ENCODE measurements at regions not wholly inside any gene's neighbourhood (a gene's known extent, or its start where the extent isn't known, plus 50 kb on each side); places are given as distances from the start of the nearest gene placed in this dataset.

DNA sequence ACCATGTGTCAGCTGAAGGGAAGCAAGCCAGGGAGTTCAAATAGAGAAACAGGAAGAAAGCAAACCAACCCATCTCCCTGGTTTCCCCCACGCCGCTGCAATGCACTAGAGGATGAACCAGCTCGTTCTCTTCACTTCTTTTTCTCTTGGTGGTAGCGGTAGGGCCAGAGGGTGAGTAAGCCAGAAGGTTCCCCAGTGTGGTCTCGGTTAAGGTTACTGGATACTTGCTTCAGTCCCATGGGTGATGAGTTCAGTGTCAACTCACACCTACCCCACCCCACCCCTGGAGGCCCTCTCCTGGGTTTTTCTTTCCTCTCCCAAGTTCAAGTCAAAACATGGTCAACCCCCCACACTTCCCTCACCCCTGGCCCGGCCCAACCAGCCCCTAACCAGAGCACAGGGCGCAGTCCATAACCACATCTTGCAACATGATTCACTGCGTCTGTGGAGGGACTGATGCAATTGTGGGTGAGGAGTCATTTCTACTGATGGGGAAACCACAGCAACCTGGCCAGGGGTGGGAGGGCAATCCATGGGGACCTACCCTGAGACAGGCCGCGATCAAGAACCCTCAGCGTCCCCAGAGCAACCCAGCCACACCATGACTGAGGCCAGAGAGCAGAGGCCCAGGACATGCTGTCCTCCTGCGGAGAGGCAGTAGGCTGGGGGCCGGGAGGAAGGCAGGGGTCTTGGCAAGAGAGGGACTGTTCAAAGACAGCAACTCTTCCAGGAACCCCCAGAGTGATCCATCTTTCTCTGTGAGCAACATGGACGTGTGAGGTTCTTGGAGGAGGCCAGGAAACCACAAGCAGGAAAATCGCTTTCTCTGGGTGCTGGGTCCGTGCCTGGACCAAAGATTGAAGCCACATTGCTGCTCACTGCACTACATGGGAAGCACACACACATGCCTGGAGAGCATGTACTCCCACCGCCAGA is 276.6 kb downstream of the UACA start:
- Histone ChIP-seq H3K79me2 (no peaks in the 10 kb centered on the region), H3K9me3 (ENCODE audit: low read depth) (no peaks in the 10 kb centered on the region), H3K27me3 (no peaks in the 10 kb centered on the region), H3K4me1 (ENCODE audit: insufficient read depth) (peaks cover 2% of the 10 kb centered on the region), H3K9me2 (replicated peaks; ENCODE audit: insufficient read depth) (no peaks in the 10 kb centered on the region), H2AFZ (no peak overlapping the region), H3K4me2 (no peak overlapping the region), H3K27ac (no peak overlapping the region), H4K20me1 (ENCODE audit: insufficient read depth, poor library complexity, severe bottlenecking) (no peaks in the 10 kb centered on the region), H3K36me3 (replicated peaks; ENCODE audit: insufficient read depth, low read depth) (no peaks in the 10 kb centered on the region), H3K4me3 (no peak overlapping the region)
- no peak for TF ChIP-seq EZH2 (IDR thresholded peaks at IDR 0.05; ENCODE audit: borderline replicate concordance)
- WGBS (ENCODE audit: low lambda C conversion rate, missing lambda C conversion rate): 88% methylated on average over 17 of the region's 17 CpGs
- no peak for DNase-seq (ENCODE audit: low spot score)

DNA sequence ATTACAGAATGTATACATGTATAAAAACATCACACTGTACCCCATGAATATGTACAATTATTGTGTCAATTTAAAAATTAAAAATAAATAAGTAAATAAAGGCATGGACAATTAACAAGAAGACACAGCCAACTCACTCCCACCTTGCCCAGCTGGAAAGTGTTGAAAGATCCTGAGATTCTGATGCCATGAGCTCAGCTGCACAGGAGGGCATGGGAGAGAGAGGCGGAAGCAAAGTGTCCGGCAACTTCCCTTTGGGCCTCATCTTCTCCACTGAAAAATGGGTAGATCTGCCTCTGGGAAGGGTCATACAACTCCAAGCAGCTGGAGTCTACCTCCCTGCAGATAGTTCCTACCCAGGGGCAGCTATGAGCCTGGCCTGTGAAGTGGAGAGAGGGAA is 277.3 kb downstream of the UACA start:
- no peaks in the 10 kb centered on the region for H4K20me1 ChIP-seq (ENCODE audit: insufficient read depth, poor library complexity, severe bottlenecking)
- H3K27ac ChIP-seq: no peak overlapping the region
- H3K4me1 ChIP-seq (ENCODE audit: insufficient read depth): no peaks in the 10 kb centered on the region
- no peaks in the 10 kb centered on the region for H3K79me2 ChIP-seq
- no peak overlapping the region for H3K4me3 ChIP-seq
- WGBS (ENCODE audit: low lambda C conversion rate, missing lambda C conversion rate): 92% methylated on average over 2 of the region's 2 CpGs
- no peak overlapping the region for H2AFZ ChIP-seq
- no peaks in the 10 kb centered on the region for H3K9me2 ChIP-seq (replicated peaks; ENCODE audit: insufficient read depth)
- no peak for DNase-seq (ENCODE audit: low spot score)
- no peak overlapping the region for H3K4me2 ChIP-seq
- no peaks in the 10 kb centered on the region for H3K36me3 ChIP-seq (replicated peaks; ENCODE audit: insufficient read depth, low read depth)
- H3K9me3 ChIP-seq (ENCODE audit: low read depth): no peaks in the 10 kb centered on the region
- TF ChIP-seq, protein P1, sequence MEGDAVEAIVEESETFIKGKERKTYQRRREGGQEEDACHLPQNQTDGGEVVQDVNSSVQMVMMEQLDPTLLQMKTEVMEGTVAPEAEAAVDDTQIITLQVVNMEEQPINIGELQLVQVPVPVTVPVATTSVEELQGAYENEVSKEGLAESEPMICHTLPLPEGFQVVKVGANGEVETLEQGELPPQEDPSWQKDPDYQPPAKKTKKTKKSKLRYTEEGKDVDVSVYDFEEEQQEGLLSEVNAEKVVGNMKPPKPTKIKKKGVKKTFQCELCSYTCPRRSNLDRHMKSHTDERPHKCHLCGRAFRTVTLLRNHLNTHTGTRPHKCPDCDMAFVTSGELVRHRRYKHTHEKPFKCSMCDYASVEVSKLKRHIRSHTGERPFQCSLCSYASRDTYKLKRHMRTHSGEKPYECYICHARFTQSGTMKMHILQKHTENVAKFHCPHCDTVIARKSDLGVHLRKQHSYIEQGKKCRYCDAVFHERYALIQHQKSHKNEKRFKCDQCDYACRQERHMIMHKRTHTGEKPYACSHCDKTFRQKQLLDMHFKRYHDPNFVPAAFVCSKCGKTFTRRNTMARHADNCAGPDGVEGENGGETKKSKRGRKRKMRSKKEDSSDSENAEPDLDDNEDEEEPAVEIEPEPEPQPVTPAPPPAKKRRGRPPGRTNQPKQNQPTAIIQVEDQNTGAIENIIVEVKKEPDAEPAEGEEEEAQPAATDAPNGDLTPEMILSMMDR (IDR thresholded peaks at IDR 0.05; ENCODE audit: poor library complexity): no peak
- TF ChIP-seq EZH2 (IDR thresholded peaks at IDR 0.05; ENCODE audit: borderline replicate concordance) (no peak), EZH2phosphoT487 (IDR thresholded peaks at IDR 0.05; ENCODE audit: low read depth, severe bottlenecking, unreplicated experiment) (no peak)
- no peaks in the 10 kb centered on the region for H3K27me3 ChIP-seq

DNA sequence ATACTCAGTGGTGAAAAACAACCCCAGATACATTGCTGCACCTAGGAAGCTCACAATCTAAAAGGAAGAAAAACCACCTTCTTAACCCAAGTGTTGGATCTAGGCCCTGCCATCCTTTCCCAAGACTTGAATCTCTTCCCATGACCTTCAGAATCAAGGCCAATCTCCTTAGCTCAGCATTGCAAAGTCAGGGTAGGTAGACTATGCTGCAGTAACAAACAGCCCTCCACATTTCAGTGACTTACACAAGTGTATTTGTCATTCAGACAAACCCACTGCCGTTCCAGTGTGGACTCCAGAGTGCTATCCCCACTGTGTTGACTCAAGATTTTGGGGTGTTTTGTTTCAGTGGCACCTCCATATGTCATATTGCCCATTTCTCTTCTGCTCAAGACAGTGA is 278.4 kb downstream of the UACA start:
- Histone ChIP-seq H3K9me2 (replicated peaks; ENCODE audit: insufficient read depth) (no peaks in the 10 kb centered on the region), H3K27me3 (no peaks in the 10 kb centered on the region), H3K4me1 (ENCODE audit: insufficient read depth) (no peaks in the 10 kb centered on the region), H3K9me3 (ENCODE audit: low read depth) (no peaks in the 10 kb centered on the region), H2AFZ (no peak overlapping the region), H3K4me3 (no peak overlapping the region), H3K27ac (no peak overlapping the region), H4K20me1 (ENCODE audit: insufficient read depth, poor library complexity, severe bottlenecking) (no peaks in the 10 kb centered on the region), H3K36me3 (replicated peaks; ENCODE audit: insufficient read depth, low read depth) (no peaks in the 10 kb centered on the region), H3K4me2 (no peak overlapping the region), H3K79me2 (no peaks in the 10 kb centered on the region)
- TF ChIP-seq EZH2 (IDR thresholded peaks at IDR 0.05; ENCODE audit: borderline replicate concordance) (no peak), EZH2phosphoT487 (IDR thresholded peaks at IDR 0.05; ENCODE audit: low read depth, severe bottlenecking, unreplicated experiment) (no peak)
- TF ChIP-seq, protein P1 (IDR thresholded peaks at IDR 0.05; ENCODE audit: poor library complexity): no peak
- 0% methylated on average over 1 of the region's 1 CpG for WGBS (ENCODE audit: low lambda C conversion rate, missing lambda C conversion rate)
- DNase-seq (ENCODE audit: low spot score): no peak

DNA sequence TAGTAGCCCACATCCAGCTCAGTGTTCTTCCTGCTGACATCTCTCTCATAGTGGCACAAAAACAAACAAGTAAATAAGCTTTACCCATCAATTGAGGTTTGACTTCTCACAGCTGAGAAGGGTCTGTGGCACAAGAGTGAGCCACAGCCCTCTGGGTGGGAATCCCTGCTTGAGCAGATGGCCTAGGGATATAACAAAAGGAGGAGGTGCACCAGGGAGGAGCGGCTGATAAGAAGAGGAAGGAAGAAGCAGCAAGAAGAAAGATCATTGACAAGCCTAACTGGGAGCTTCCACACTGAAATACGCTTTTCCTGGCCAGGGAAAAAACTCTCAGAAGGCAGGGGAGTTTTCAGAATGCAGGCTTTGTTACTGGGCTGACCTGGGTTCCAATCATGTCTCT is 279.8 kb downstream of the UACA start:
- 66% methylated on average over 2 of the region's 2 CpGs for WGBS (ENCODE audit: low lambda C conversion rate, missing lambda C conversion rate)
- no peaks in the 10 kb centered on the region for H3K4me1 ChIP-seq (ENCODE audit: insufficient read depth)
- TF ChIP-seq EZH2phosphoT487 (IDR thresholded peaks at IDR 0.05; ENCODE audit: low read depth, severe bottlenecking, unreplicated experiment) (no peak), EZH2 (IDR thresholded peaks at IDR 0.05; ENCODE audit: borderline replicate concordance) (no peak)
- TF ChIP-seq, protein P1 (IDR thresholded peaks at IDR 0.05; ENCODE audit: poor library complexity): no peak

More for the DNA sequence above, 279.8 kb downstream of the UACA start:
- H2AFZ ChIP-seq: no peak overlapping the region
- H3K36me3 ChIP-seq (replicated peaks; ENCODE audit: insufficient read depth, low read depth): no peaks in the 10 kb centered on the region
- DNase-seq (ENCODE audit: low spot score): no peak
- H3K9me2 ChIP-seq (replicated peaks; ENCODE audit: insufficient read depth): no peaks in the 10 kb centered on the region
- no peaks in the 10 kb centered on the region for H3K9me3 ChIP-seq (ENCODE audit: low read depth)
- no peak overlapping the region for H3K4me3 ChIP-seq
- H4K20me1 ChIP-seq (ENCODE audit: insufficient read depth, poor library complexity, severe bottlenecking): no peaks in the 10 kb centered on the region
- no peak overlapping the region for H3K4me2 ChIP-seq
- no peak overlapping the region for H3K27ac ChIP-seq
- H3K27me3 ChIP-seq: no peaks in the 10 kb centered on the region
- H3K79me2 ChIP-seq: no peaks in the 10 kb centered on the region

All from hepatocyte (in vitro differentiated cells).